Kidney (tissue), 13 donors: ENCODE measurements at regions not wholly inside any gene's neighbourhood (a gene's known extent, or its start where the extent isn't known, plus 50 kb on each side); places are given as distances from the start of the nearest gene placed in this dataset.

ENCODE experiments used
- DNase-seq, 5 donors: peaks; one replicate each; pipeline ENCODE4 v3.0.0-alpha.2; 2013 to 2020
- FAIRE-seq: peaks from 2 replicates; lab custom pipeline; 2012; peaks lifted over from hg19 to GRCh38; lab: Jason Lieb, UNC
- H3K27ac ChIP-seq, 2 donors: one replicate each; pipeline ENCODE4 v1.7.0; 2013; ENCODE audit warnings: low read depth in 2 of 2, low read length in 2 of 2, inconsistent platforms in 1 of 2
- H3K27me3 ChIP-seq: one replicate; pipeline ENCODE4 v1.7.1; 2013; ENCODE audit warnings: low read length, inconsistent platforms; ENCODE audit not compliant: control insufficient read depth, insufficient read depth
- H3K36me3 ChIP-seq, 3 donors: one replicate each; pipeline versions ENCODE4 v1.7.0 to v1.7.1; 2013; ENCODE audit warnings: low read length in 3 of 3, control low read depth in 1 of 3, inconsistent platforms in 1 of 3; ENCODE audit not compliant: insufficient read depth in 3 of 3, control insufficient read depth in 2 of 3
- H3K4me1 ChIP-seq, 3 donors: one replicate each; pipeline versions ENCODE4 v1.7.0 to v1.7.1; 2013; ENCODE audit warnings: low read length in 3 of 3, inconsistent platforms in 1 of 3, low read depth in 1 of 3; ENCODE audit not compliant: control insufficient read depth in 2 of 3, insufficient read depth in 2 of 3
- H3K4me3 ChIP-seq, 3 donors: one replicate each; pipeline versions ENCODE4 v1.7.0 to v1.8.1; 2013; ENCODE audit warnings: low read length in 3 of 3, control low read depth in 1 of 3, inconsistent platforms in 1 of 3
- H3K9ac ChIP-seq, 3 donors: one replicate each; pipeline versions ENCODE4 v1.7.0 to v1.7.1; 2013; ENCODE audit warnings: low read length in 3 of 3, control low read depth in 1 of 3, inconsistent platforms in 1 of 3
- H3K9me3 ChIP-seq, 3 donors: one replicate each; pipeline versions ENCODE4 v1.7.0 to v1.7.1; 2013; ENCODE audit warnings: low read length in 3 of 3, control low read depth in 1 of 3, inconsistent platforms in 1 of 3; ENCODE audit not compliant: control insufficient read depth in 2 of 3, insufficient read depth in 1 of 3
- intact Hi-C: fragments of 100-400 bp; cut with DNase I; formaldehyde crosslinking; loops from one replicate; pipeline ENCODE4 v1.11.1; 2022
- TF ChIP-seq, protein P1 (sequence below): IDR thresholded peaks from 3 replicates; pipeline ENCODE4 v1.5.1; 2012; ENCODE audit warnings: mild to moderate bottlenecking, moderate library complexity, borderline replicate concordance; ENCODE audit not compliant: insufficient read depth; ENCODE audit errors: extremely low read depth
- donor health status: control.
- donor health status: control.
- donor health status: control.
- donor health status: control.
- donor health status: control.
- donor health status: DM: yes; HTN: yes; CAD: no.
- donor health status: Normal renal cell carcinoma (clear cell type).

GRCh38 chr11:122423886-122424285 lies 231.6 kb upstream of the UBASH3B start:
- FAIRE-seq, result no peak
- H3K27ac ChIP-seq, result no peak overlapping the region
- no peaks in the 10 kb centered on the region for H3K9me3 ChIP-seq
- no peak for DNase-seq
- no peaks in the 10 kb centered on the region for H3K4me1 ChIP-seq
- H3K36me3 ChIP-seq, result no peaks in the 10 kb centered on the region
- H3K9ac ChIP-seq, result no peak overlapping the region
- intact Hi-C loops, result no loop called here
- H3K27me3 ChIP-seq, result no peaks in the 10 kb centered on the region
- TF ChIP-seq, protein P1, sequence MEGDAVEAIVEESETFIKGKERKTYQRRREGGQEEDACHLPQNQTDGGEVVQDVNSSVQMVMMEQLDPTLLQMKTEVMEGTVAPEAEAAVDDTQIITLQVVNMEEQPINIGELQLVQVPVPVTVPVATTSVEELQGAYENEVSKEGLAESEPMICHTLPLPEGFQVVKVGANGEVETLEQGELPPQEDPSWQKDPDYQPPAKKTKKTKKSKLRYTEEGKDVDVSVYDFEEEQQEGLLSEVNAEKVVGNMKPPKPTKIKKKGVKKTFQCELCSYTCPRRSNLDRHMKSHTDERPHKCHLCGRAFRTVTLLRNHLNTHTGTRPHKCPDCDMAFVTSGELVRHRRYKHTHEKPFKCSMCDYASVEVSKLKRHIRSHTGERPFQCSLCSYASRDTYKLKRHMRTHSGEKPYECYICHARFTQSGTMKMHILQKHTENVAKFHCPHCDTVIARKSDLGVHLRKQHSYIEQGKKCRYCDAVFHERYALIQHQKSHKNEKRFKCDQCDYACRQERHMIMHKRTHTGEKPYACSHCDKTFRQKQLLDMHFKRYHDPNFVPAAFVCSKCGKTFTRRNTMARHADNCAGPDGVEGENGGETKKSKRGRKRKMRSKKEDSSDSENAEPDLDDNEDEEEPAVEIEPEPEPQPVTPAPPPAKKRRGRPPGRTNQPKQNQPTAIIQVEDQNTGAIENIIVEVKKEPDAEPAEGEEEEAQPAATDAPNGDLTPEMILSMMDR, result no peak
- no peak overlapping the region for H3K4me3 ChIP-seq

DNA sequence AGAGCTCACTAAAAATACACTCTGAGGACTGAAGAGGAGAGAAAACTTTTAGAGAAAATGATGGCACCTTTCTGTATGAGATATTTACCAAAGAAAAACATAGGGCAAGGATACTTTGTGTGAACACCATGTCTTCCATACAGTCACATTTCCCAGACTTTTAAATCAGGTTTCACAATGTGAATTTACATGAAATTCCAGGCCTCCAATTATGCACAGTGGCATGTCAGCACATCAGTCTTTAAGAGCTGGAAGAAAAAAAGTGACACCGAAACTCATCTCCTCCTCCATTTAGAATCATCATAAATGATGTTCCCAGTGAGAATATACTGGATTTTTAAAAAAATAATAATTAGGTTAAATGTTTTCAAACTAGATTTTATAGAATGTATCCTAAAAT lies 232.2 kb upstream of the UBASH3B start:
- DNase-seq (no peak), FAIRE-seq (no peak)
- Histone ChIP-seq H3K4me1 (no peaks in the 10 kb centered on the region), H3K9ac (no peak overlapping the region), H3K27me3 (no peaks in the 10 kb centered on the region), H3K36me3 (no peaks in the 10 kb centered on the region), H3K4me3 (no peak overlapping the region), H3K9me3 (no peaks in the 10 kb centered on the region), H3K27ac (no peak overlapping the region)
- intact Hi-C loops, result no loop called here
- TF ChIP-seq, protein P1, result no peak

- H3K4me3 ChIP-seq, result no peak overlapping the region
- H3K27me3 ChIP-seq, result no peaks in the 10 kb centered on the region
- DNase-seq (no peak), FAIRE-seq (no peak)
- H3K36me3 ChIP-seq, result no peaks in the 10 kb centered on the region
- no peaks in the 10 kb centered on the region for H3K4me1 ChIP-seq
- no peak overlapping the region for H3K9ac ChIP-seq
- TF ChIP-seq, protein P1, result no peak
- no peaks in the 10 kb centered on the region for H3K9me3 ChIP-seq
- no peak overlapping the region for H3K27ac ChIP-seq
- intact Hi-C loops, result no loop called here
Observed at GRCh38 chr11:122422682-122423081, 232.8 kb upstream of the UBASH3B start.

- intact Hi-C loops, result no loop called here
- FAIRE-seq, result no peak
- TF ChIP-seq, protein P1, result no peak
Observed at GRCh38 chr11:122421702-122422101, 233.8 kb upstream of the UBASH3B start.

More at GRCh38 chr11:122421702-122422101, 233.8 kb upstream of the UBASH3B start:
- Histone ChIP-seq H3K4me1 (no peaks in the 10 kb centered on the region), H3K4me3 (no peak overlapping the region), H3K9me3 (no peaks in the 10 kb centered on the region), H3K27me3 (no peaks in the 10 kb centered on the region), H3K27ac (no peak overlapping the region), H3K36me3 (no peaks in the 10 kb centered on the region), H3K9ac (no peak overlapping the region)
- no peak for DNase-seq
